Esophagus squamous epithelium (tissue), 5 donors: ENCODE measurements at regions not wholly inside any gene's neighbourhood (a gene's known extent, or its start where the extent isn't known, plus 50 kb on each side); places are given as distances from the start of the nearest gene placed in this dataset.

Experiments
- DNase-seq: peaks from one replicate; lab custom pipeline; 2025; lab: John Stamatoyannopoulos, UW
- H3K27ac ChIP-seq, 4 donors: fragments of 200-600 bp; sonication (generic); one replicate each; pipeline ENCODE4 v1.5.1; 2016 to 2019; ENCODE audit warnings: mild to moderate bottlenecking in 1 of 4
- H3K27me3 ChIP-seq, 4 donors: fragments of 200-600 bp; sonication (generic); 1 replicate in 3 of 4; 2 replicates in 1 of 4; pipeline versions ENCODE4 v1.5.1 to v1.6.0; 2017 to 2021; ENCODE audit warnings: antibody characterized with exemption in 1 of 4
- H3K36me3 ChIP-seq, 3 donors: fragments of 200-600 bp; sonication (generic); one replicate each; pipeline ENCODE4 v1.5.1; 2016 to 2019
- H3K4me1 ChIP-seq, 3 donors: fragments of 200-600 bp; sonication (generic); one replicate each; pipeline ENCODE4 v1.5.1; 2017 to 2019
- H3K4me3 ChIP-seq, 4 donors: fragments of 200-600 bp; sonication (generic); 1 replicate in 3 of 4; 2 replicates in 1 of 4; pipeline ENCODE4 v1.5.1; 2016 to 2019; ENCODE audit warnings: mild to moderate bottlenecking in 2 of 4, moderate library complexity in 1 of 4
- H3K9me3 ChIP-seq, 3 donors: fragments of 200-600 bp; sonication (generic); one replicate each; pipeline ENCODE4 v1.5.1; 2016 to 2019
- CTCF ChIP-seq, 6 experiments: fragments of 450-650 bp in 4 of 6; fragments of 200-600 bp in 2 of 6; sonication (generic) in 2 of 6; IDR thresholded peaks; one replicate each; pipeline ENCODE4 v1.5.1; 2016 to 2019; ENCODE audit warnings: antibody characterized with exemption in 6 of 6, mild to moderate bottlenecking in 4 of 6, moderate library complexity in 4 of 6
- POLR2A ChIP-seq, 4 donors: fragments of 450-650 bp; IDR thresholded peaks; one replicate each; pipeline ENCODE4 v1.6.1; 2017; ENCODE audit warnings: antibody characterized with exemption in 4 of 4, mild to moderate bottlenecking in 4 of 4, moderate library complexity in 3 of 4
- WGBS, 2 donors: methylation state at CpG; one replicate each; pipeline ENCODE4 v1.1.5; 2018; 5-methylcytosine and 5-hydroxymethylcytosine counted together
- intact Hi-C: fragments of 100-400 bp; cut with DNase I; formaldehyde crosslinking; loops from one replicate; pipeline ENCODE4 v1.15.0; 2022
- donor health status: DM: yes; HTN: yes; CAD: no.

DNA sequence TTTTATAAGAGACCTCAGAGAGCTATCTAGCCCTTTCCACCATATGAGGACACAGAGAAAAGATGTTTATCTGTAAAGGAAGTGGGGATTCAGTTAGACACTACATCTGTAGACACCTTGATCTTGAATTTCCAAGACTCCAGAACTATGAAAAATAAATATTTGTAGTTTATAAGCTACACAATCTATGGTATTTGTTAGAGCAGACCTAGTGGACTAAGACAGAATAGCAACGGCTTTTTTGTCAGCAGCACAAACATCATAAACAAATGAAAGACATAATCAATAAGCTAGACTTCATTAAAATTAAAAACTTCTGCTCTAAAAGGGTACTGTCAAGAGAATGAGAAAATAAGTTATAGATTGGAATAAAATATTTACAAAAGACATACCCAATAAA, 810.1 kb downstream of the FSCB start:
- no peak for DNase-seq
- H3K27ac ChIP-seq: no peak overlapping the region
- H3K9me3 ChIP-seq: peaks cover 0 to 4% (median 0%) of the 10 kb centered on the region in 3 donors
- WGBS, 2 donors: 59 to 74% methylated on average over 1 of the region's 1 CpG
- TF ChIP-seq POLR2A (IDR thresholded peaks at IDR 0.05) (no peak), CTCF (IDR thresholded peaks at IDR 0.05) (no peak)
- no peak overlapping the region for H3K4me3 ChIP-seq
- intact Hi-C loops: no loop called here
- no peaks in the 10 kb centered on the region for H3K4me1 ChIP-seq
- H3K36me3 ChIP-seq: no peaks in the 10 kb centered on the region
- H3K27me3 ChIP-seq: no peaks in the 10 kb centered on the region

DNA sequence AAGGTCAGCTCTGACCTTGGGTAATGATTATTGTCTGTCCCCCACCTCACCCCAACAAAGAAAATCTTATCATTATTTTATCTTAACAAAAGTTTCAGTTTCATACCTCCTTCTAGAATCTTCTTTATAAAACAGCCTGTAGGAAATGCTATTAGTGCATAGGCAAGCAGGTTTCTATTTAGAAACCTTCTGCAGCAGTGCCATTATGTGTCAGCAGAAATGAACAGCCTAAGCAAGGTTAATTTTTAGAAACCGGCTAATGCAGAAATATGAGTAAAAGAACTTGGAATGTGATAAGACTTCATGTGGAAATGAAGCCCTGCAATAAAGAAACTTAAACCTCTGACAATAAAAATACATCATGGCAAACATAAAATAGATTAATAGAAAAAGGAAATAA, 814.4 kb downstream of the FSCB start:
- no peaks in the 10 kb centered on the region for H3K4me1 ChIP-seq
- no peak for DNase-seq
- H3K36me3 ChIP-seq: no peaks in the 10 kb centered on the region
- H3K4me3 ChIP-seq: no peak overlapping the region
- WGBS, 2 donors: 62 to 65% methylated on average over 1 of the region's 1 CpG
- H3K27ac ChIP-seq: no peak overlapping the region
- H3K9me3 ChIP-seq: no peaks in the 10 kb centered on the region
- H3K27me3 ChIP-seq: no peaks in the 10 kb centered on the region
- no peak for TF ChIP-seq POLR2A (IDR thresholded peaks at IDR 0.05)
- no peak for TF ChIP-seq CTCF (IDR thresholded peaks at IDR 0.05)
- intact Hi-C loops: no loop called here

DNA sequence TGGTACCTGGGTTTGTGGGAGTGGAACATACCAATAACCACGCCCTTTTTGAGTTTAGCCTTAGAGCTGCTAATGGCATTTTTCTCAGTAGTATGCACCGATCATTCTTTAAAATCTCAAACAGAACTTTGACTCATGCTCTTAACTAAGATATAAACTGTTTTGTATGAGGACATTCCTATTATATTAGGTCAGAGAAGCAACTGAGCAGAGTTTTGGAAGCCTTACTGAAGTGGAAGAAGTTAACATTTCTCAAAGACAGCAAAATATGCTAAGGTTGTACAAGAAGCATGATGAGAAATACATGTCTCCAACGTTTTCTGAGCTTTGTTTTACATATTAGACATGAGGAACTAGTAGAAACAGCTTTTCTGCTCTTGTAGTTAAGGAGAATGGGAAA, 819.2 kb downstream of the FSCB start:
- intact Hi-C loops: no loop called here

DNA sequence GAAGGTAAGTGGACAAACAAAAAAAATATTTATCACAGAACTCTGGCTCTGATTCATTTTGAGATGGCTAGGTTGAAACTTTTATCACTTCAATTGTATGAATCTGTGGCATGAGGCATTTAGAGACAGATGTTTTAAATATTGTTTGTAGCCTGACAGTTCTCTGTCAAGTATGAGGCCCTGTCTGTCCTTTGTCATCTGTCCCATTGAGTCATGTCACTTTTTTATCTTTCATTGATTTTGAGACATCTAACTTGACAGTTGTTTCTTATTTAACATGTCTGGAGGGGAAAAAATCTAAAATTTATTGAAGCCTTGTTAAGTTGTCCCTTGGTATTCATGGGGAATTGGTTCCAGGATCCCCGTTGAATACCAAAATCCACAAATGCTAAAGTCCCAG, 829.5 kb downstream of the FSCB start:
- Histone ChIP-seq H3K9me3 (no peaks in the 10 kb centered on the region), H3K36me3 (no peaks in the 10 kb centered on the region), H3K4me3 (no peak overlapping the region), H3K4me1 (no peaks in the 10 kb centered on the region), H3K27me3 (no peaks in the 10 kb centered on the region), H3K27ac (no peak overlapping the region)
- DNase-seq: no peak
- intact Hi-C loops: no loop called here
- 67 to 76% methylated on average over 1 of the region's 1 CpG for WGBS, 2 donors
- TF ChIP-seq POLR2A (IDR thresholded peaks at IDR 0.05) (no peak), CTCF (IDR thresholded peaks at IDR 0.05) (no peak)

More for the DNA sequence above, 819.2 kb downstream of the FSCB start:
- no peaks in the 10 kb centered on the region for H3K9me3 ChIP-seq
- H3K4me3 ChIP-seq: no peak overlapping the region
- H3K4me1 ChIP-seq: no peaks in the 10 kb centered on the region
- no peak overlapping the region for H3K27ac ChIP-seq
- no peaks in the 10 kb centered on the region for H3K36me3 ChIP-seq
- WGBS, 2 donors: 30 to 35% methylated on average over 3 of the region's 3 CpGs
- H3K27me3 ChIP-seq: no peaks in the 10 kb centered on the region
- DNase-seq: no peak
- TF ChIP-seq POLR2A (IDR thresholded peaks at IDR 0.05) (no peak), CTCF (IDR thresholded peaks at IDR 0.05) (no peak)

DNA sequence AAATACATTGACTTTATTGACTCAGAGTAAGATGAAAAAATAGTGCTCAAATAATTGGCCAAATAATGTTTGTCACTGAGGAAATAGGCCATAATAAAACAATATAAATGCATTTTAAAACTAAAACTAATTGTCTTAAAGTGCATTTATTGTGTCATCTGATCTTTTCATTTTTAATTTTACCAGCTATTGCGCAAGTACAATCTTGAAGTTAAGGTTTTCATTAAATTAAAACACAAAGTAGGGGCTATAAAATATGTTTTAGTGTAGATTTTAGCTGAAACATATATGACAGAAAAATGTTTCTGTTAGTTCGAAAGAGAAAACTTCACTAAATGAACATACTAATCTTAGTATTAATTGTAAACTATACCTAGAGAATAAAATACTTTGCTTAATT, 832.8 kb downstream of the FSCB start:
- no peaks in the 10 kb centered on the region for H3K4me1 ChIP-seq
- H3K4me3 ChIP-seq: no peak overlapping the region
- H3K27me3 ChIP-seq: no peaks in the 10 kb centered on the region
- DNase-seq: no peak
- TF ChIP-seq POLR2A (IDR thresholded peaks at IDR 0.05) (no peak), CTCF (IDR thresholded peaks at IDR 0.05) (no peak)
- H3K27ac ChIP-seq: no peak overlapping the region
- intact Hi-C loops: no loop called here
- no peaks in the 10 kb centered on the region for H3K36me3 ChIP-seq
- 73 to 80% methylated on average over 2 of the region's 2 CpGs for WGBS, 2 donors
- H3K9me3 ChIP-seq: no peaks in the 10 kb centered on the region
